GM12892 (cell line): ENCODE measurements at regions not wholly inside any gene's neighbourhood (a gene's known extent, or its start where the extent isn't known, plus 50 kb on each side); places are given as distances from the start of the nearest gene placed in this dataset.

Experiments used
- POLR2A ChIP-seq: IDR thresholded peaks from 2 replicates; pipeline ENCODE4 v1.6.1; 2011; ENCODE audit warnings: low read depth, low read length, control low read depth
- POLR2AphosphoS5 ChIP-seq: IDR thresholded peaks from 2 replicates; pipeline ENCODE4 v1.6.1; 2011; ENCODE audit warnings: low read depth, low read length, control low read depth

- TF ChIP-seq POLR2AphosphoS5, result no peak
- no peak for TF ChIP-seq POLR2A
These were observed 1218.9 kb upstream of the TMEM132C start for GRCh38 chr12:127048057-127048456.
